ENCODE measurements at regions not wholly inside any gene's neighbourhood (a gene's known extent, or its start where the extent isn't known, plus 50 kb on each side); places are given as distances from the start of the nearest gene placed in this dataset.

DNA sequence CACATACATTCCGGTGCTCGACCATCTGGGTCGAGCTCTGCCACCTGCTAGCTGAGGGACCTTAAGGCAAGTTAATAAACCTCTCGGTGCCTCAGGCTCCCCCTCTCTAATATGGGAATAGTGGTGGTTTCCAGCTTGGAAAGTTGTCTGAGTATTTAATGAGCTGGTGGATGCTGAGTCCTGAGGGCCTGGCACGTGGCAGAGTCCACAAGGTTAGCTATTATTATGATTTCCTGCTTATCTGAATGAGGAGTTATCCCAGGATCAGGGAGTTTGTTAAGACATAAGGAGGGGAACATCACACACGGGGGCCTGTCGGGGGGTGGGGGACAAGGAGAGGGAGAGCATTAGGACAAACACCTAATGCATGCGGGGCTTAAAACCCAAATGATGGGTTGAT lies 80.1 kb upstream of the SLC22A23 start:
- TF ChIP-seq EP300 (IDR thresholded peaks at IDR 0.05) = no peak
- no peak for TF ChIP-seq POLR2AphosphoS5 (IDR thresholded peaks at IDR 0.05)
- no peak for TF ChIP-seq POLR2A (IDR thresholded peaks at IDR 0.05)
- TF ChIP-seq, protein P1, sequence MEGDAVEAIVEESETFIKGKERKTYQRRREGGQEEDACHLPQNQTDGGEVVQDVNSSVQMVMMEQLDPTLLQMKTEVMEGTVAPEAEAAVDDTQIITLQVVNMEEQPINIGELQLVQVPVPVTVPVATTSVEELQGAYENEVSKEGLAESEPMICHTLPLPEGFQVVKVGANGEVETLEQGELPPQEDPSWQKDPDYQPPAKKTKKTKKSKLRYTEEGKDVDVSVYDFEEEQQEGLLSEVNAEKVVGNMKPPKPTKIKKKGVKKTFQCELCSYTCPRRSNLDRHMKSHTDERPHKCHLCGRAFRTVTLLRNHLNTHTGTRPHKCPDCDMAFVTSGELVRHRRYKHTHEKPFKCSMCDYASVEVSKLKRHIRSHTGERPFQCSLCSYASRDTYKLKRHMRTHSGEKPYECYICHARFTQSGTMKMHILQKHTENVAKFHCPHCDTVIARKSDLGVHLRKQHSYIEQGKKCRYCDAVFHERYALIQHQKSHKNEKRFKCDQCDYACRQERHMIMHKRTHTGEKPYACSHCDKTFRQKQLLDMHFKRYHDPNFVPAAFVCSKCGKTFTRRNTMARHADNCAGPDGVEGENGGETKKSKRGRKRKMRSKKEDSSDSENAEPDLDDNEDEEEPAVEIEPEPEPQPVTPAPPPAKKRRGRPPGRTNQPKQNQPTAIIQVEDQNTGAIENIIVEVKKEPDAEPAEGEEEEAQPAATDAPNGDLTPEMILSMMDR (IDR thresholded peaks at IDR 0.05) = no peak
- Histone ChIP-seq H3K9me3 (no peaks in the 10 kb centered on the region), H3K4me3 (no peak overlapping the region), H3K4me1 (no peaks in the 10 kb centered on the region), H3K27ac (no peak overlapping the region), H3K36me3 (no peaks in the 10 kb centered on the region), H3K27me3 (no peaks in the 10 kb centered on the region)
- WGBS, 2 donors = 83% methylated on average over 8 of the region's 8 CpGs
- ATAC-seq (ENCODE audit: low FRiP score in 2 of 2) = no peak
- no peak for DNase-seq

DNA sequence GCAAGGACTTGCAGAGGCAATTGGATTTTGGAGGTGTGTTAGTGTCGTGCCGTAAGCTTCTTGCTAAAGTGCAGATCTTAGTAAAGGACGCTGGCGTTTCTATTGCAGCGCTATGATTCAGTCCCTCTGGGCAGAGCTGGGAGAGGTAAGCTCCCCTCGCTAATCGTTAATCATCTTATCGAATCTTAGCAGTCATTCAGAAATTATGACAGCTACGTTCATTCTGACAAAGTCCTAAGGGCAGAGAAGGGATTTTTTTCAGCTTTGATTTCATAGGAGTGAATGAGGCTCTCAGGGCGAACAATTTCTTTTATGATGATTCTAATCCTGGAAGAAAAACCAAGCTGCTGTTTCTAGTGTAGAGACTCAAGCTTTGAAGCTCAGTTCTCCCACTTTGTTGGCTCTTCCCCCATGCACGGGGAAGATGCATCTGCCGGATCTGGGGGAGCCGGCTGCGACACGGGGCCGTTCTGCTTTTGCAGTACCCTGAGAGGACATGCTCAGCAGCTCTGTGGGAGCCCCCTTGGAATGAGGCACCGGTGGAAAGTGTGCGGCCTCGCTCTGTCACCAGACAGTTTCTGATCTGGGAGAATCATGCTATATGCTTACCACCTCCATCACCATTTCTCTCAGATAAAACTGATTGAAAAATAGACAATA lies 79.1 kb upstream of the SLC22A23 start:
- H3K27me3 ChIP-seq = no peaks in the 10 kb centered on the region
- no peaks in the 10 kb centered on the region for H3K36me3 ChIP-seq
- peak in 1 of 2 donors; percentile 56 for DNase-seq
- no peak for ATAC-seq (ENCODE audit: low FRiP score in 2 of 2)
- H3K4me1 ChIP-seq = no peaks in the 10 kb centered on the region
- 82 to 84% methylated on average over 19 of the region's 19 CpGs for WGBS, 2 donors
- TF ChIP-seq, protein P1 (IDR thresholded peaks at IDR 0.05) = no peak
- TF ChIP-seq POLR2AphosphoS5 (IDR thresholded peaks at IDR 0.05) (no peak), POLR2A (IDR thresholded peaks at IDR 0.05) (no peak), EP300 (IDR thresholded peaks at IDR 0.05) (no peak)
- no peak overlapping the region for H3K27ac ChIP-seq
- no peak overlapping the region for H3K4me3 ChIP-seq
- no peaks in the 10 kb centered on the region for H3K9me3 ChIP-seq

DNA sequence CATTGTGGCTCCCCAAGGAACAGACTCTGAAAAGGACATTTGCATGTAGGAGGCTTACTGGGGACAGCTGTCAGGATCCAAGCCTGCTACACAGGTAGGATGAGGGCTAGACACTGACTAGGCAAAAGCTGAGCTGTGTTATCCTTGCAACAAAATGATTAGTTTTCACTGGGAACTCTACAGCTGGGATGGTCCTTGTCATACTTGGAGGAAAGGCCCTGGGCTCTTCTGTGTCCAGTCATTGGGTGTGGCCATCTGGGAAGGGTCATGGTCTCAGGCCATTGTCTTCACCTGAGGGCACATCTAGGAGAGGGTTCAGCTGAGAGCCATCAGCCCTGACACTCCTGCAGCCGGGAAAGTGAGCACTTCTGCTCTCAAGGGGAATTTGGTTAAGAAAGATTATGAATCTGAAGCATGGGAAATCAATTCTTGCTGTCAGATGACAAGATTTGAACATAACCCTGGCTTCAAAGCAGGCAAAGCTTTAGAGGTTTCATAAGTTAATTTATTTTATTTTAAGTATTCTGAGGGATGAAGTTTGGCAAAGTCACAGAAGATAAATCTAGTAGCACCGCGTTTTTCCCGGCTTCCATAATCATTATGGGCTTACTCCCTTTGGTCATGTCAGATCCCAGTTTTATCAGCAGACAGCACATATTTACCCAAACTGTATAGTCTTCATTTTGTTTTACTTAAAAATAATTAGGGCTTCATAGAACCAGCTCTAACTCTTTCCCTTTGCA lies 78.4 kb upstream of the SLC22A23 start:
- Histone ChIP-seq H3K4me3 (no peak overlapping the region), H3K9me3 (no peaks in the 10 kb centered on the region), H3K27me3 (no peaks in the 10 kb centered on the region), H3K36me3 (no peaks in the 10 kb centered on the region), H3K27ac (no peak overlapping the region), H3K4me1 (no peaks in the 10 kb centered on the region)
- ATAC-seq (ENCODE audit: low FRiP score in 2 of 2) (no peak), DNase-seq (no peak)
- TF ChIP-seq POLR2A (IDR thresholded peaks at IDR 0.05) (no peak), EP300 (IDR thresholded peaks at IDR 0.05) (no peak), POLR2AphosphoS5 (IDR thresholded peaks at IDR 0.05) (no peak)
- TF ChIP-seq, protein P1 (IDR thresholded peaks at IDR 0.05) = no peak
- WGBS, 2 donors = 73 to 81% methylated on average over 4 of the region's 4 CpGs

DNA sequence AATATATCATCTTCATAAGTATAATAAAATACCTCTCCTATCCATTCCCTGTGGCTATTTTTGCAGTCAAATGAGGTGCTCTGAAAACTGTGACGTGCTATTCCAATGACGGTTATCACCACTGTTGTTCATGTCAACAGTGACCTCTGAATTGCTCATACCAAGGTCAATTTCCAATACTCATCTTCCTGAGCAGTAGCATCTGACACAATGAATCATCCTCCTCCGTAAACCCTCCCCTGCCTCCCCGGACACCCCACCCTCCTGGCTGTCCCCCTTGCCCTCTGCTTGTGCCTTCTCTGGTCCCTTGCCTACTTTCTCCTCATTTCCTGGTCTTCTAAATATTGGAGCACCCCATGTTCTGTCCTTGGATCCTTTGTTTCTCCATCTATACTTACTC lies 77.7 kb upstream of the SLC22A23 start:
- no peak for TF ChIP-seq EP300 (IDR thresholded peaks at IDR 0.05)
- no peak for TF ChIP-seq POLR2A (IDR thresholded peaks at IDR 0.05)
- TF ChIP-seq, protein P1 (IDR thresholded peaks at IDR 0.05) = no peak
- TF ChIP-seq POLR2AphosphoS5 (IDR thresholded peaks at IDR 0.05) = no peak
- Histone ChIP-seq H3K9me3 (no peaks in the 10 kb centered on the region), H3K4me3 (no peak overlapping the region), H3K36me3 (no peaks in the 10 kb centered on the region), H3K4me1 (no peaks in the 10 kb centered on the region), H3K27ac (no peak overlapping the region), H3K27me3 (no peaks in the 10 kb centered on the region)
- ATAC-seq (ENCODE audit: low FRiP score in 2 of 2) = no peak
- DNase-seq = no peak
- WGBS, 2 donors = 95 to 96% methylated on average over 4 of the region's 4 CpGs

All from upper lobe of left lung (tissue), 6 donors.